Astrocyte (in vitro differentiated cells and primary cell): ENCODE measurements at regions not wholly inside any gene's neighbourhood (a gene's known extent, or its start where the extent isn't known, plus 50 kb on each side); places are given as distances from the start of the nearest gene placed in this dataset.
A peak's percentile ranks its signal among the peaks of the same experiment; 100 is the strongest.

Experiments
- DNase-seq: peaks from one replicate; pipeline ENCODE4 v3.0.0-alpha.2; 2010; ENCODE audit warnings: low read depth
- FAIRE-seq: peaks from 2 replicates; lab custom pipeline; 2011; peaks lifted over from hg19 to GRCh38; lab: Jason Lieb, UNC
- H2AFZ ChIP-seq: 2 replicates; pipeline ENCODE4 v1.6.0; 2012; ENCODE audit warnings: low read depth, low read length, inconsistent platforms
- H3K27ac ChIP-seq: 2 replicates; pipeline ENCODE4 v1.5.1; 2011; ENCODE audit warnings: low read depth, low read length, inconsistent platforms
- H3K27me3 ChIP-seq: 2 replicates; pipeline ENCODE4 v1.6.0; 2011; ENCODE audit warnings: low read length, inconsistent platforms; ENCODE audit not compliant: insufficient read depth
- H3K36me3 ChIP-seq: 2 replicates; pipeline ENCODE4 v1.5.1; 2011; ENCODE audit warnings: low read length, inconsistent platforms; ENCODE audit not compliant: insufficient read depth
- H3K4me1 ChIP-seq: 2 replicates; pipeline ENCODE4 v1.5.1; 2011; ENCODE audit warnings: low read length, inconsistent platforms; ENCODE audit not compliant: insufficient read depth
- H3K4me2 ChIP-seq: 2 replicates; pipeline ENCODE4 v1.6.0; 2012; ENCODE audit warnings: low read length, inconsistent platforms
- H3K4me3 ChIP-seq: 2 replicates; pipeline ENCODE4 v1.5.1; 2011; ENCODE audit warnings: low read depth, mild to moderate bottlenecking, low read length, inconsistent platforms; ENCODE audit not compliant: insufficient read depth
- H3K79me2 ChIP-seq: 2 replicates; pipeline ENCODE4 v1.6.0; 2012; ENCODE audit warnings: mild to moderate bottlenecking, low read length, inconsistent platforms; ENCODE audit not compliant: insufficient read depth
- H3K9ac ChIP-seq: 2 replicates; pipeline ENCODE4 v1.6.0; 2012; ENCODE audit warnings: mild to moderate bottlenecking, low read length, inconsistent platforms
- H3K9me3 ChIP-seq: 2 replicates; pipeline ENCODE4 v1.5.1; 2012; ENCODE audit warnings: low read depth, mild to moderate bottlenecking, low read length, inconsistent platforms; ENCODE audit not compliant: insufficient read depth
- H4K20me1 ChIP-seq: 2 replicates; pipeline ENCODE4 v1.6.0; 2012; ENCODE audit warnings: low read length, inconsistent platforms; ENCODE audit not compliant: insufficient read depth
- H3K27ac Mint-ChIP-seq: one replicate; pipeline ENCODE4 v1.8.0; 2021; ENCODE audit warnings: mild to moderate bottlenecking, mixed read lengths; ENCODE audit not compliant: unreplicated experiment
- H3K27me3 Mint-ChIP-seq: one replicate; pipeline ENCODE4 v1.8.0; 2021; ENCODE audit warnings: low read depth, mixed read lengths; ENCODE audit not compliant: unreplicated experiment
- H3K36me3 Mint-ChIP-seq: one replicate; pipeline ENCODE4 v1.8.0; 2021; ENCODE audit warnings: low read depth, mixed read lengths; ENCODE audit not compliant: unreplicated experiment
- H3K4me1 Mint-ChIP-seq: one replicate; pipeline ENCODE4 v1.8.0; 2021; ENCODE audit warnings: low read depth, mixed read lengths; ENCODE audit not compliant: unreplicated experiment
- H3K4me3 Mint-ChIP-seq: one replicate; pipeline ENCODE4 v1.8.0; 2021; ENCODE audit warnings: mild to moderate bottlenecking, moderate library complexity, mixed read lengths; ENCODE audit not compliant: unreplicated experiment
- H3K9me3 Mint-ChIP-seq: one replicate; pipeline ENCODE4 v1.8.0; 2021; ENCODE audit warnings: mild to moderate bottlenecking, mixed read lengths; ENCODE audit not compliant: unreplicated experiment
- EZH2 ChIP-seq: IDR thresholded peaks from 2 replicates; pipeline ENCODE4 v1.6.1; 2012; ENCODE audit warnings: mild to moderate bottlenecking, low read length, inconsistent platforms; ENCODE audit not compliant: insufficient read depth
- TF ChIP-seq, protein P1 (sequence below): IDR thresholded peaks from 2 replicates; pipeline ENCODE4 v1.5.1; 2011; ENCODE audit warnings: low read depth, mild to moderate bottlenecking, inconsistent platforms, low read length, moderate library complexity; ENCODE audit not compliant: insufficient read depth

DNA sequence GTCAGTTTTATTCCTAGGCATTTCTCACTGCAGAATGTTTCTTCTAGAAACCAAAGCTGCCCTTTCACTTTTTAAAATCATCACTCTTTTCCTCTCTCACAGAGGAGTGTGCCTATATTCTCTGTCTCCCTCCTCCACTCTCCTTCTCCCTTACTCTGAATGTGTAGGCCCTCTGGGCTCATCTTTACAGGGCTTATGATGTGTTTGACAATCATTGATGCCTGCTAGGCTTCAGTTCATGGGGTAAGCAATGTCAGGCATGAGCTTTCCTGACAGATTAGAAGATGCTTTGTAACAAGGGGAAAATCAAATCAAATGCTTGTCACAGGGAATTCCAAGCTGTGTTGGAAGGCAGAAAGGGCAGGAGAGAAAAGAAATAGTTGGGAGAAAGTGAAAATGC lies 742.9 kb downstream of the SORCS3 start:
- no peak overlapping the region for H3K27ac ChIP-seq
- no peak for FAIRE-seq

DNA sequence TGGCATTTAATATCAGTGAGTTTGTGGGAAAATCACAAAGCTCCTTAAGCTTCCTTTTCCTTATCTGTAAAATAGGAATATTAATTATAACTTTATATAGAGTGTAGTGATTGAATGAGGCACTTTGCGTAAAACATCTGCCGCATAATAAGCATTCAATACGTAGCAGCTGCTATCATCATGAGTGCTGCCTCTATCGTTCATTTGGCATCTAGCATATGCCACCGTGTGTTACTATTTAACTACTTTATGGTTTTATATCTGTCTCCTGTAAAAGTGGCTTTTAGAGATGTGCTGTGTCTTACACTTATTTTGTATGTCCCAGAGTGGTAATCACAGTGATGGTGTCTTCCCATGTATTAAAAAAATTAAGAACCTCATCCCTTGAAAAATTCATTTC lies 729.6 kb downstream of the SORCS3 start:
- H3K4me2 ChIP-seq: no peak overlapping the region
- DNase-seq: no peak
- no peaks in the 10 kb centered on the region for H3K36me3 Mint-ChIP-seq
- H3K9me3 ChIP-seq: no peaks in the 10 kb centered on the region
- H3K9me3 Mint-ChIP-seq: no peaks in the 10 kb centered on the region
- no peaks in the 10 kb centered on the region for H3K27me3 ChIP-seq
- H3K4me1 ChIP-seq: no peaks in the 10 kb centered on the region
- H2AFZ ChIP-seq: no peak overlapping the region
- H3K27me3 Mint-ChIP-seq: no peaks in the 10 kb centered on the region
- no peak for FAIRE-seq
- no peaks in the 10 kb centered on the region for H3K36me3 ChIP-seq
- no peaks in the 10 kb centered on the region for H4K20me1 ChIP-seq
- no peaks in the 10 kb centered on the region for H3K4me1 Mint-ChIP-seq
- no peak overlapping the region for H3K4me3 Mint-ChIP-seq
- no peak overlapping the region for H3K4me3 ChIP-seq
- H3K27ac ChIP-seq: no peak overlapping the region
- H3K27ac Mint-ChIP-seq: no peak overlapping the region
- no peak overlapping the region for H3K9ac ChIP-seq
- no peak for TF ChIP-seq EZH2
- TF ChIP-seq, protein P1, sequence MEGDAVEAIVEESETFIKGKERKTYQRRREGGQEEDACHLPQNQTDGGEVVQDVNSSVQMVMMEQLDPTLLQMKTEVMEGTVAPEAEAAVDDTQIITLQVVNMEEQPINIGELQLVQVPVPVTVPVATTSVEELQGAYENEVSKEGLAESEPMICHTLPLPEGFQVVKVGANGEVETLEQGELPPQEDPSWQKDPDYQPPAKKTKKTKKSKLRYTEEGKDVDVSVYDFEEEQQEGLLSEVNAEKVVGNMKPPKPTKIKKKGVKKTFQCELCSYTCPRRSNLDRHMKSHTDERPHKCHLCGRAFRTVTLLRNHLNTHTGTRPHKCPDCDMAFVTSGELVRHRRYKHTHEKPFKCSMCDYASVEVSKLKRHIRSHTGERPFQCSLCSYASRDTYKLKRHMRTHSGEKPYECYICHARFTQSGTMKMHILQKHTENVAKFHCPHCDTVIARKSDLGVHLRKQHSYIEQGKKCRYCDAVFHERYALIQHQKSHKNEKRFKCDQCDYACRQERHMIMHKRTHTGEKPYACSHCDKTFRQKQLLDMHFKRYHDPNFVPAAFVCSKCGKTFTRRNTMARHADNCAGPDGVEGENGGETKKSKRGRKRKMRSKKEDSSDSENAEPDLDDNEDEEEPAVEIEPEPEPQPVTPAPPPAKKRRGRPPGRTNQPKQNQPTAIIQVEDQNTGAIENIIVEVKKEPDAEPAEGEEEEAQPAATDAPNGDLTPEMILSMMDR: no peak
- H3K79me2 ChIP-seq: no peaks in the 10 kb centered on the region

More for the DNA sequence above, 742.9 kb downstream of the SORCS3 start:
- Mint-ChIP-seq H3K9me3 (no peaks in the 10 kb centered on the region), H3K4me1 (no peaks in the 10 kb centered on the region), H3K27me3 (no peaks in the 10 kb centered on the region), H3K4me3 (no peak overlapping the region), H3K36me3 (no peaks in the 10 kb centered on the region), H3K27ac (no peak overlapping the region)
- Histone ChIP-seq H2AFZ (no peak overlapping the region), H3K9me3 (no peaks in the 10 kb centered on the region), H3K79me2 (no peaks in the 10 kb centered on the region), H3K36me3 (no peaks in the 10 kb centered on the region), H3K27me3 (no peaks in the 10 kb centered on the region), H4K20me1 (no peaks in the 10 kb centered on the region), H3K4me3 (no peak overlapping the region), H3K4me1 (no peaks in the 10 kb centered on the region), H3K4me2 (no peak overlapping the region), H3K9ac (no peak overlapping the region)
- DNase-seq: no peak
- no peak for TF ChIP-seq EZH2
- TF ChIP-seq, protein P1: no peak

DNA sequence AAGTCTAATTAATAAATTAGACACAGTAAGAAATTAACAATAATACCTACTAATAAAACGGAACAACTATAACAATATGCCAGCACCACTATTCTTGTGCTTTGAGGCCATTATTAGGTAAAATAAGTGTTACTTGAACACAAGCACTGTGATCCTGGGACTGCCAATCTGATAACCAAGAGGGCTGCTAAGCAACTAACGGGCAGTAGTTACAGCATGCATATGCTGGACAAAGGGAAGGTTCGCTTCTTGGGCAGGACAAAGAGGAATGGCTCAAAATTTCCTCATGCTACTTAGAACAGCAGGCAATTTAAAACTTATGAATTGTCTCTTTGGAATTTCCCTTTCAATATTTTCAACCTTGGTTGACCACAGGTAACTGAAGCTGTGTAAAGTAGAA lies 718.6 kb downstream of the SORCS3 start:
- Histone ChIP-seq H3K9me3 (no peaks in the 10 kb centered on the region), H2AFZ (no peak overlapping the region), H3K9ac (no peak overlapping the region), H3K4me3 (no peak overlapping the region), H3K27ac (no peak overlapping the region), H3K27me3 (no peaks in the 10 kb centered on the region), H3K4me1 (no peaks in the 10 kb centered on the region), H3K4me2 (no peak overlapping the region), H3K79me2 (no peaks in the 10 kb centered on the region), H3K36me3 (no peaks in the 10 kb centered on the region), H4K20me1 (no peaks in the 10 kb centered on the region)
- no peaks in the 10 kb centered on the region for H3K36me3 Mint-ChIP-seq
- DNase-seq (no peak), FAIRE-seq (no peak)
- H3K27me3 Mint-ChIP-seq: no peaks in the 10 kb centered on the region
- peak overlapping the region; percentile 13 for H3K27ac Mint-ChIP-seq
- no peaks in the 10 kb centered on the region for H3K9me3 Mint-ChIP-seq
- TF ChIP-seq EZH2: no peak
- TF ChIP-seq, protein P1: no peak
- no peak overlapping the region for H3K4me3 Mint-ChIP-seq
- H3K4me1 Mint-ChIP-seq: peaks cover 7% of the 10 kb centered on the region
